Kidney (tissue), 13 donors: ENCODE measurements at regions not wholly inside any gene's neighbourhood (a gene's known extent, or its start where the extent isn't known, plus 50 kb on each side); places are given as distances from the start of the nearest gene placed in this dataset.
A peak's percentile ranks its signal among the peaks of the same experiment; 100 is the strongest.

Source experiments
- DNase-seq, 5 donors: peaks; one replicate each; pipeline ENCODE4 v3.0.0-alpha.2; 2013 to 2020
- FAIRE-seq: peaks from 2 replicates; lab custom pipeline; 2012; peaks lifted over from hg19 to GRCh38; lab: Jason Lieb, UNC
- H3K27ac ChIP-seq, 2 donors: one replicate each; pipeline ENCODE4 v1.7.0; 2013; ENCODE audit warnings: low read depth in 2 of 2, low read length in 2 of 2, inconsistent platforms in 1 of 2
- H3K27me3 ChIP-seq: one replicate; pipeline ENCODE4 v1.7.1; 2013; ENCODE audit warnings: low read length, inconsistent platforms; ENCODE audit not compliant: control insufficient read depth, insufficient read depth
- H3K36me3 ChIP-seq, 3 donors: one replicate each; pipeline versions ENCODE4 v1.7.0 to v1.7.1; 2013; ENCODE audit warnings: low read length in 3 of 3, control low read depth in 1 of 3, inconsistent platforms in 1 of 3; ENCODE audit not compliant: insufficient read depth in 3 of 3, control insufficient read depth in 2 of 3
- H3K4me1 ChIP-seq, 3 donors: one replicate each; pipeline versions ENCODE4 v1.7.0 to v1.7.1; 2013; ENCODE audit warnings: low read length in 3 of 3, inconsistent platforms in 1 of 3, low read depth in 1 of 3; ENCODE audit not compliant: control insufficient read depth in 2 of 3, insufficient read depth in 2 of 3
- H3K4me3 ChIP-seq, 3 donors: one replicate each; pipeline versions ENCODE4 v1.7.0 to v1.8.1; 2013; ENCODE audit warnings: low read length in 3 of 3, control low read depth in 1 of 3, inconsistent platforms in 1 of 3
- H3K9ac ChIP-seq, 3 donors: one replicate each; pipeline versions ENCODE4 v1.7.0 to v1.7.1; 2013; ENCODE audit warnings: low read length in 3 of 3, control low read depth in 1 of 3, inconsistent platforms in 1 of 3
- H3K9me3 ChIP-seq, 3 donors: one replicate each; pipeline versions ENCODE4 v1.7.0 to v1.7.1; 2013; ENCODE audit warnings: low read length in 3 of 3, control low read depth in 1 of 3, inconsistent platforms in 1 of 3; ENCODE audit not compliant: control insufficient read depth in 2 of 3, insufficient read depth in 1 of 3
- intact Hi-C: fragments of 100-400 bp; cut with DNase I; formaldehyde crosslinking; loops from one replicate; pipeline ENCODE4 v1.11.1; 2022
- TF ChIP-seq, protein P1 (sequence below): IDR thresholded peaks from 3 replicates; pipeline ENCODE4 v1.5.1; 2012; ENCODE audit warnings: mild to moderate bottlenecking, moderate library complexity, borderline replicate concordance; ENCODE audit not compliant: insufficient read depth; ENCODE audit errors: extremely low read depth
- donor health status: control.
- donor health status: control.
- donor health status: control.
- donor health status: control.
- donor health status: control.
- donor health status: DM: yes; HTN: yes; CAD: no.
- donor health status: Normal renal cell carcinoma (clear cell type).

GRCh38 chr11:110376021-110376420 lies 53.7 kb upstream of the FDX1 start:
- Histone ChIP-seq H3K27ac (no peak overlapping the region), H3K27me3 (no peaks in the 10 kb centered on the region), H3K4me1 (peaks cover 0 to 8% (median 7%) of the 10 kb centered on the region in 3 donors), H3K4me3 (no peak overlapping the region), H3K9me3 (no peaks in the 10 kb centered on the region), H3K9ac (no peak overlapping the region), H3K36me3 (no peaks in the 10 kb centered on the region)
- FAIRE-seq (no peak), DNase-seq (no peak)
- intact Hi-C loops = loop anchor here (10.0 kb wide), 1 partner anchor 181 kb away; no protein-coding TSS in a partner anchor
- TF ChIP-seq, protein P1, sequence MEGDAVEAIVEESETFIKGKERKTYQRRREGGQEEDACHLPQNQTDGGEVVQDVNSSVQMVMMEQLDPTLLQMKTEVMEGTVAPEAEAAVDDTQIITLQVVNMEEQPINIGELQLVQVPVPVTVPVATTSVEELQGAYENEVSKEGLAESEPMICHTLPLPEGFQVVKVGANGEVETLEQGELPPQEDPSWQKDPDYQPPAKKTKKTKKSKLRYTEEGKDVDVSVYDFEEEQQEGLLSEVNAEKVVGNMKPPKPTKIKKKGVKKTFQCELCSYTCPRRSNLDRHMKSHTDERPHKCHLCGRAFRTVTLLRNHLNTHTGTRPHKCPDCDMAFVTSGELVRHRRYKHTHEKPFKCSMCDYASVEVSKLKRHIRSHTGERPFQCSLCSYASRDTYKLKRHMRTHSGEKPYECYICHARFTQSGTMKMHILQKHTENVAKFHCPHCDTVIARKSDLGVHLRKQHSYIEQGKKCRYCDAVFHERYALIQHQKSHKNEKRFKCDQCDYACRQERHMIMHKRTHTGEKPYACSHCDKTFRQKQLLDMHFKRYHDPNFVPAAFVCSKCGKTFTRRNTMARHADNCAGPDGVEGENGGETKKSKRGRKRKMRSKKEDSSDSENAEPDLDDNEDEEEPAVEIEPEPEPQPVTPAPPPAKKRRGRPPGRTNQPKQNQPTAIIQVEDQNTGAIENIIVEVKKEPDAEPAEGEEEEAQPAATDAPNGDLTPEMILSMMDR = no peak

GRCh38 chr11:110376711-110377324 lies 52.9 kb upstream of the FDX1 start:
- TF ChIP-seq, protein P1 = peak; percentile 71
- peak; percentile 97 for FAIRE-seq

DNA sequence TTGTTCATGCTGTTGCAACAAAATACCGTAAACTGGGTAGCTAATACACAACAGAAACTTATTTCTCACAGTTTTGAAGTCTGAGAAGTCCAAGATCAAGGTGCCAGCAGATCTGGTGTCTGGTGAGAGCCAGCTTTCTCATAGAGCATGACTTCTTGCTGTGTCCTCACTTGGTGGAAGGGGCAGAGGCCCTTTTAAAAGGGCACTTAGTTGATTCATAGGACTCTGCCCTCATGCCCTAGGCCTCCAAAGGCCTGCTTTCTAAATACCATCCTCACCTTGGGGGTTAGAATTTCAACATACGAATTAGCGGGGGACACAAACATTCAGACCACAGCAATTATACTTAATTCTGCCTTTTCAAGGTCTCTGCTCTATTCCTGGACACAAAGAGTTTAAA lies 52.3 kb upstream of the FDX1 start:
- intact Hi-C loops = loop anchor here (10.0 kb wide), 1 partner anchor 183 kb away; no protein-coding TSS in a partner anchor
- peaks cover 0 to 8% (median 7%) of the 10 kb centered on the region in 3 donors for H3K4me1 ChIP-seq
- H3K9ac ChIP-seq = no peak overlapping the region
- no peak overlapping the region for H3K4me3 ChIP-seq
- H3K27me3 ChIP-seq = no peaks in the 10 kb centered on the region
- DNase-seq = no peak
- no peaks in the 10 kb centered on the region for H3K36me3 ChIP-seq
- peak overlapping the region in 1 of 2 donors; percentile 47 for H3K27ac ChIP-seq
- TF ChIP-seq, protein P1 = no peak
- H3K9me3 ChIP-seq = no peaks in the 10 kb centered on the region
- FAIRE-seq = no peak

More at GRCh38 chr11:110376711-110377324, 52.9 kb upstream of the FDX1 start:
- peak; percentile 68 to 93 (median 83) for DNase-seq
- H3K9me3 ChIP-seq = no peaks in the 10 kb centered on the region
- peak overlapping the region in 1 of 2 donors; percentile 63 for H3K27ac ChIP-seq
- peak overlapping the region; percentile 35 to 46 (median 45) for H3K4me3 ChIP-seq
- intact Hi-C loops = loop anchor here (10.0 kb wide), 1 partner anchor 182 kb away; no protein-coding TSS in a partner anchor
- peaks cover 0 to 8% (median 7%) of the 10 kb centered on the region in 3 donors for H3K4me1 ChIP-seq
- no peaks in the 10 kb centered on the region for H3K27me3 ChIP-seq
- peak overlapping the region in 2 of 3 donors; percentile 10 to 37 for H3K9ac ChIP-seq
- no peaks in the 10 kb centered on the region for H3K36me3 ChIP-seq
